ENCODE measurements at regions not wholly inside any gene's neighbourhood (a gene's known extent, or its start where the extent isn't known, plus 50 kb on each side); places are given as distances from the start of the nearest gene placed in this dataset.

DNA sequence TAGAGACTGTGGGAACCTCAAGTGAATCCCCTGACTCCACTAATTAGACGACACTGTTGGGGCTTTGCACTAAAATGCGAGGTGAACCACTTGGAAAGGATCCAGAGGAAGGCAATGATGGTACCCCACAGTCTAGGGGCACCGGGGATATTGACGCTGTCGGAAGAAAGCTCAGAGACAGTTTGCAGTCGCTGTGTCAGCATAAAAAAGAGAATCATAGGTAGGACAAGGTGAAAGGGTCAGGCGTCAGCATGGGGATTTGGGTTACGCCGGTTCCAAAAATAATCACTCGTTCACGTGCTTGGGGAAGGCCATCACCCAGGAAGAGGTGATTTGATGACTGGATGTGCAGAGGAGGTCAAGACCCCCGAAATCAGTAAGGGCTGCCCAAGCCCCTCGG is 598.0 kb upstream of the NOX3 start:
- TF ChIP-seq, protein P1, sequence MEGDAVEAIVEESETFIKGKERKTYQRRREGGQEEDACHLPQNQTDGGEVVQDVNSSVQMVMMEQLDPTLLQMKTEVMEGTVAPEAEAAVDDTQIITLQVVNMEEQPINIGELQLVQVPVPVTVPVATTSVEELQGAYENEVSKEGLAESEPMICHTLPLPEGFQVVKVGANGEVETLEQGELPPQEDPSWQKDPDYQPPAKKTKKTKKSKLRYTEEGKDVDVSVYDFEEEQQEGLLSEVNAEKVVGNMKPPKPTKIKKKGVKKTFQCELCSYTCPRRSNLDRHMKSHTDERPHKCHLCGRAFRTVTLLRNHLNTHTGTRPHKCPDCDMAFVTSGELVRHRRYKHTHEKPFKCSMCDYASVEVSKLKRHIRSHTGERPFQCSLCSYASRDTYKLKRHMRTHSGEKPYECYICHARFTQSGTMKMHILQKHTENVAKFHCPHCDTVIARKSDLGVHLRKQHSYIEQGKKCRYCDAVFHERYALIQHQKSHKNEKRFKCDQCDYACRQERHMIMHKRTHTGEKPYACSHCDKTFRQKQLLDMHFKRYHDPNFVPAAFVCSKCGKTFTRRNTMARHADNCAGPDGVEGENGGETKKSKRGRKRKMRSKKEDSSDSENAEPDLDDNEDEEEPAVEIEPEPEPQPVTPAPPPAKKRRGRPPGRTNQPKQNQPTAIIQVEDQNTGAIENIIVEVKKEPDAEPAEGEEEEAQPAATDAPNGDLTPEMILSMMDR (IDR thresholded peaks at IDR 0.05) = no peak
- TF ChIP-seq POLR2A (IDR thresholded peaks at IDR 0.05) (no peak), POLR2AphosphoS5 (IDR thresholded peaks at IDR 0.05) (no peak)

All from upper lobe of left lung (tissue), 4 donors.